ENCODE measurements at regions not wholly inside any gene's neighbourhood (a gene's known extent, or its start where the extent isn't known, plus 50 kb on each side); places are given as distances from the start of the nearest gene placed in this dataset.
A peak's percentile ranks its signal among the peaks of the same experiment; 100 is the strongest.

GRCh38 chr11:70751142-70751734 lies 352.9 kb downstream of the CTTN start:
- DNase-seq = no peak

- peak; percentile 31 for DNase-seq
These were observed 357.3 kb downstream of the CTTN start for GRCh38 chr11:70755410-70756158.

GRCh38 chr11:70756341-70756740 lies 358.0 kb downstream of the CTTN start:
- no peak for DNase-seq

GRCh38 chr11:70756756-70757155 lies 358.4 kb downstream of the CTTN start:
- DNase-seq = no peak

- no peak for DNase-seq
These were observed 358.9 kb downstream of the CTTN start for GRCh38 chr11:70757241-70757640.

- DNase-seq = no peak
These were observed 359.9 kb downstream of the CTTN start for GRCh38 chr11:70758206-70758605.

- no peak for DNase-seq
These were observed 361.5 kb downstream of the CTTN start for GRCh38 chr11:70759846-70760245.

GRCh38 chr11:70760416-70761020 lies 362.2 kb downstream of the CTTN start:
- DNase-seq = no peak

- DNase-seq = no peak
These were observed 363.0 kb downstream of the CTTN start for GRCh38 chr11:70761094-70761907.

GRCh38 chr11:70761908-70762337 lies 363.6 kb downstream of the CTTN start:
- no peak for DNase-seq

- no peak for DNase-seq
These were observed 364.5 kb downstream of the CTTN start for GRCh38 chr11:70762810-70763209.

GRCh38 chr11:70763606-70764005 lies 365.3 kb downstream of the CTTN start:
- no peak for DNase-seq

GRCh38 chr11:70764356-70764905 lies 366.1 kb downstream of the CTTN start:
- no peak for DNase-seq

GRCh38 chr11:70766901-70767300 lies 368.6 kb downstream of the CTTN start:
- no peak for DNase-seq

GRCh38 chr11:70768346-70769095 lies 370.2 kb downstream of the CTTN start:
- DNase-seq = no peak

GRCh38 chr11:70769106-70769505 lies 370.8 kb downstream of the CTTN start:
- DNase-seq = no peak

- no peak for DNase-seq
These were observed 371.2 kb downstream of the CTTN start for GRCh38 chr11:70769521-70769920.

GRCh38 chr11:70771099-70771885 lies 373.0 kb downstream of the CTTN start:
- no peak for DNase-seq

- DNase-seq = no peak
These were observed 374.6 kb downstream of the CTTN start for GRCh38 chr11:70772950-70773349.

- DNase-seq = no peak
These were observed 377.2 kb downstream of the CTTN start for GRCh38 chr11:70775386-70776075.

Measured in NCI-H1417 treated with DMSO at 0.1 percent for 48 hours (cell line).